ENCODE measurements at regions not wholly inside any gene's neighbourhood (a gene's known extent, or its start where the extent isn't known, plus 50 kb on each side); places are given as distances from the start of the nearest gene placed in this dataset.

GRCh38 chr2:145841973-145842372 lies 1322.1 kb upstream of the ZEB2 start:
- TF ChIP-seq CTCF (IDR thresholded peaks at IDR 0.05; ENCODE audit: control extremely low read depth, extremely low read depth, low read depth, missing control alignments), result no peak
- CTCF ChIA-PET, result interaction anchor here (1.5 kb wide), 1 partner anchor 19 kb away, joined by 3 read pairs; no protein-coding TSS in a partner anchor
- POLR2A ChIA-PET, result no interaction called here
- DNase-seq (ENCODE audit: extremely low spot score), result no peak

- ChIA-PET CTCF (no interaction called here), POLR2A (no interaction called here)
- no peak for DNase-seq (ENCODE audit: extremely low spot score)
- no peak for TF ChIP-seq CTCF (IDR thresholded peaks at IDR 0.05; ENCODE audit: control extremely low read depth, extremely low read depth, low read depth, missing control alignments)
Measured at GRCh38 chr2:145836986-145837385, 1317.1 kb upstream of the ZEB2 start.

- CTCF ChIA-PET, result no interaction called here
- no peak for DNase-seq (ENCODE audit: extremely low spot score)
- POLR2A ChIA-PET, result no interaction called here
- no peak for TF ChIP-seq CTCF (IDR thresholded peaks at IDR 0.05; ENCODE audit: control extremely low read depth, extremely low read depth, low read depth, missing control alignments)
Measured at GRCh38 chr2:145835665-145836064, 1315.7 kb upstream of the ZEB2 start.

- DNase-seq (ENCODE audit: extremely low spot score), result no peak
- POLR2A ChIA-PET, result no interaction called here
- TF ChIP-seq CTCF (IDR thresholded peaks at IDR 0.05; ENCODE audit: control extremely low read depth, extremely low read depth, low read depth, missing control alignments), result no peak
- CTCF ChIA-PET, result no interaction called here
Measured at GRCh38 chr2:145832681-145833080, 1312.8 kb upstream of the ZEB2 start.

- no peak for DNase-seq (ENCODE audit: extremely low spot score)
- CTCF ChIA-PET, result no interaction called here
- POLR2A ChIA-PET, result no interaction called here
- TF ChIP-seq CTCF (IDR thresholded peaks at IDR 0.05; ENCODE audit: control extremely low read depth, extremely low read depth, low read depth, missing control alignments), result no peak
Measured at GRCh38 chr2:145829931-145830330, 1310.0 kb upstream of the ZEB2 start.

- POLR2A ChIA-PET, result no interaction called here
- TF ChIP-seq CTCF (IDR thresholded peaks at IDR 0.05; ENCODE audit: control extremely low read depth, extremely low read depth, low read depth, missing control alignments), result no peak
- CTCF ChIA-PET, result no interaction called here
- no peak for DNase-seq (ENCODE audit: extremely low spot score)
Measured at GRCh38 chr2:145827235-145827634, 1307.3 kb upstream of the ZEB2 start.

GRCh38 chr2:145824384-145824783 lies 1304.5 kb upstream of the ZEB2 start:
- ChIA-PET POLR2A (no interaction called here), CTCF (no interaction called here)
- TF ChIP-seq CTCF (IDR thresholded peaks at IDR 0.05; ENCODE audit: control extremely low read depth, extremely low read depth, low read depth, missing control alignments), result no peak
- no peak for DNase-seq (ENCODE audit: extremely low spot score)
